ENCODE measurements at regions not wholly inside any gene's neighbourhood (a gene's known extent, or its start where the extent isn't known, plus 50 kb on each side); places are given as distances from the start of the nearest gene placed in this dataset.

DNA sequence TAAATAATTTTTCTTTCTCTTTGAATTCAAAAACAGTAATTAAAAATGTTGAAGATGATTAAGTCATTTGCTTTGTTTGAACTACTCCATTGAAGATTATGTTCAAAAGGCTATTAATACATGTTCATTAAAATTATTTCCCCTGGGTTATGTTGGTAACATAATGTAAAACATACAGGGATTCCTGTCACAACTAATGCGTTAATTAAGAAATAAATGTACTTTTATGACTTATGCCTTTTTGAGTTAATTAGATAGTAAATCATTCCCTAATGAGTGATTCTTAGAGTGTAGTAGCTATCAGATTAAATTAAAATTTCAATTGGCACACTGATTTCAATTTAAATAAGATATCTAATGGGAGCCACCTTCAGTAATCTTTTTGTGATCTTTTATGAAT lies 549.1 kb downstream of the ANKRD50 start:
- TF ChIP-seq, protein P1, sequence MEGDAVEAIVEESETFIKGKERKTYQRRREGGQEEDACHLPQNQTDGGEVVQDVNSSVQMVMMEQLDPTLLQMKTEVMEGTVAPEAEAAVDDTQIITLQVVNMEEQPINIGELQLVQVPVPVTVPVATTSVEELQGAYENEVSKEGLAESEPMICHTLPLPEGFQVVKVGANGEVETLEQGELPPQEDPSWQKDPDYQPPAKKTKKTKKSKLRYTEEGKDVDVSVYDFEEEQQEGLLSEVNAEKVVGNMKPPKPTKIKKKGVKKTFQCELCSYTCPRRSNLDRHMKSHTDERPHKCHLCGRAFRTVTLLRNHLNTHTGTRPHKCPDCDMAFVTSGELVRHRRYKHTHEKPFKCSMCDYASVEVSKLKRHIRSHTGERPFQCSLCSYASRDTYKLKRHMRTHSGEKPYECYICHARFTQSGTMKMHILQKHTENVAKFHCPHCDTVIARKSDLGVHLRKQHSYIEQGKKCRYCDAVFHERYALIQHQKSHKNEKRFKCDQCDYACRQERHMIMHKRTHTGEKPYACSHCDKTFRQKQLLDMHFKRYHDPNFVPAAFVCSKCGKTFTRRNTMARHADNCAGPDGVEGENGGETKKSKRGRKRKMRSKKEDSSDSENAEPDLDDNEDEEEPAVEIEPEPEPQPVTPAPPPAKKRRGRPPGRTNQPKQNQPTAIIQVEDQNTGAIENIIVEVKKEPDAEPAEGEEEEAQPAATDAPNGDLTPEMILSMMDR (IDR thresholded peaks at IDR 0.05) = no peak
- TF ChIP-seq POLR2A (IDR thresholded peaks at IDR 0.05) (no peak), EP300 (IDR thresholded peaks at IDR 0.05) (no peak)

Measured in suprapubic skin (tissue), 3 donors.